Hypothalamus (tissue), 51 donors: ENCODE measurements at regions not wholly inside any gene's neighbourhood (a gene's known extent, or its start where the extent isn't known, plus 50 kb on each side); places are given as distances from the start of the nearest gene placed in this dataset.

Source experiments
- DNase-seq, 51 donors: peaks; one replicate each; lab custom pipeline; 2025; lab: John Stamatoyannopoulos, UW

GRCh38 chr7:136189506-136189998 lies 212.4 kb upstream of the MTPN start:
- no peak for DNase-seq

- DNase-seq = no peak
Observed at GRCh38 chr7:136186281-136186680, 209.1 kb upstream of the MTPN start.

GRCh38 chr7:136184719-136185118 lies 207.6 kb upstream of the MTPN start:
- no peak for DNase-seq

- peak in 1 of 51 donors; percentile 1 for DNase-seq
Observed at GRCh38 chr7:136183981-136184380, 206.8 kb upstream of the MTPN start.

- no peak for DNase-seq
Observed at GRCh38 chr7:136180984-136181383, 203.8 kb upstream of the MTPN start.

- no peak for DNase-seq
Observed at GRCh38 chr7:136179851-136180721, 202.9 kb upstream of the MTPN start.

- DNase-seq = no peak
Observed at GRCh38 chr7:136179154-136179553, 202.0 kb upstream of the MTPN start.

- no peak for DNase-seq
Observed at GRCh38 chr7:136174477-136175125, 197.4 kb upstream of the MTPN start.

GRCh38 chr7:136173874-136174273 lies 196.7 kb upstream of the MTPN start:
- no peak for DNase-seq

GRCh38 chr7:136171233-136171632 lies 194.1 kb upstream of the MTPN start:
- DNase-seq = no peak

GRCh38 chr7:136168821-136169220 lies 191.7 kb upstream of the MTPN start:
- no peak for DNase-seq

- DNase-seq = no peak
Observed at GRCh38 chr7:136167991-136168390, 190.8 kb upstream of the MTPN start.

GRCh38 chr7:136166521-136166920 lies 189.4 kb upstream of the MTPN start:
- no peak for DNase-seq

GRCh38 chr7:136163340-136163801 lies 186.2 kb upstream of the MTPN start:
- no peak for DNase-seq

- DNase-seq = no peak
Observed at GRCh38 chr7:136150311-136150710, 173.2 kb upstream of the MTPN start.

GRCh38 chr7:136148920-136149319 lies 171.8 kb upstream of the MTPN start:
- no peak for DNase-seq

- no peak for DNase-seq
Observed at GRCh38 chr7:136146925-136147324, 169.8 kb upstream of the MTPN start.

- no peak for DNase-seq
Observed at GRCh38 chr7:136144182-136144581, 167.0 kb upstream of the MTPN start.

- DNase-seq = no peak
Observed at GRCh38 chr7:136143271-136143670, 166.1 kb upstream of the MTPN start.

- DNase-seq = no peak
Observed at GRCh38 chr7:136142583-136142982, 165.4 kb upstream of the MTPN start.

GRCh38 chr7:136140469-136140868 lies 163.3 kb upstream of the MTPN start:
- DNase-seq = no peak

- no peak for DNase-seq
Observed at GRCh38 chr7:136139417-136139816, 162.3 kb upstream of the MTPN start.
